CD4-positive, alpha-beta memory T cell (primary cell): ENCODE measurements at regions not wholly inside any gene's neighbourhood (a gene's known extent, or its start where the extent isn't known, plus 50 kb on each side); places are given as distances from the start of the nearest gene placed in this dataset.
"Not testable (repeated sequence)": the region's sequence is repeated elsewhere in the genome, so short reads cannot be mapped to it uniquely, and the experiment has no call there.

Experiments
- CTCF ChIA-PET: fragments of 350-600 bp; sonication (Branson Sonifier 250); formaldehyde crosslinking; loops from one replicate; lab custom pipeline; 2021; ENCODE audit warnings: inconsistent platforms; ENCODE audit not compliant: partially characterized antibody; lab: Charles Lee
- POLR2A ChIA-PET: fragments of 350-600 bp; sonication (Branson Sonifier 250); formaldehyde crosslinking; loops from one replicate; lab custom pipeline; 2021; ENCODE audit not compliant: partially characterized antibody; lab: Charles Lee
- DNase-seq, 5 donors: peaks; one replicate each; pipeline versions ENCODE4 v3.0.0 to v3.0.0-alpha.2; 2020 to 2022; ENCODE audit warnings: mixed read lengths in 1 of 5
- H3K27ac ChIP-seq: one replicate; pipeline ENCODE4 v1.7.0; 2013; ENCODE audit warnings: low read depth, low read length
- H3K27me3 ChIP-seq: 2 replicates; pipeline ENCODE4 v1.7.0; 2013; ENCODE audit warnings: mild to moderate bottlenecking, low read length, moderate library complexity; ENCODE audit not compliant: insufficient read depth
- H3K36me3 ChIP-seq: 2 replicates; pipeline ENCODE4 v1.7.0; 2013; ENCODE audit warnings: mild to moderate bottlenecking, low read length, moderate library complexity; ENCODE audit not compliant: insufficient read depth
- H3K4me1 ChIP-seq: 2 replicates; pipeline ENCODE4 v1.7.0; 2013; ENCODE audit warnings: mild to moderate bottlenecking, low read length, moderate library complexity; ENCODE audit not compliant: insufficient read depth
- H3K4me3 ChIP-seq, 2 donors: one replicate each; pipeline ENCODE4 v1.7.0; 2013; ENCODE audit warnings: low read length in 2 of 2, mild to moderate bottlenecking in 1 of 2
- H3K9me3 ChIP-seq, 2 donors: one replicate each; pipeline ENCODE4 v1.7.0; 2013; ENCODE audit warnings: low read length in 2 of 2, control low read depth in 1 of 2; ENCODE audit not compliant: control insufficient read depth in 1 of 2
- H3K27ac Mint-ChIP-seq, 7 donors: one replicate each; pipeline ENCODE4 v1.8.0; 2020 to 2021; ENCODE audit warnings: mixed read lengths in 7 of 7, mild to moderate bottlenecking in 6 of 7, inconsistent platforms in 3 of 7, moderate library complexity in 3 of 7
- H3K27me3 Mint-ChIP-seq, 2 donors: one replicate each; pipeline ENCODE4 v1.8.0; 2020 to 2021; ENCODE audit warnings: mixed read lengths in 2 of 2
- H3K36me3 Mint-ChIP-seq, 2 donors: one replicate each; pipeline ENCODE4 v1.8.0; 2020 to 2021; ENCODE audit warnings: mixed read lengths in 2 of 2, inconsistent platforms in 1 of 2, mild to moderate bottlenecking in 1 of 2
- H3K4me1 Mint-ChIP-seq, 4 donors: one replicate each; pipeline ENCODE4 v1.8.0; 2020 to 2021; ENCODE audit warnings: mixed read lengths in 4 of 4, mild to moderate bottlenecking in 1 of 4
- H3K4me3 Mint-ChIP-seq, 8 donors: one replicate each; pipeline ENCODE4 v1.8.0; 2020 to 2021; ENCODE audit warnings: mixed read lengths in 8 of 8, mild to moderate bottlenecking in 7 of 8, moderate library complexity in 6 of 8, inconsistent platforms in 3 of 8
- H3K9me3 Mint-ChIP-seq, 8 donors: one replicate each; pipeline ENCODE4 v1.8.0; 2020 to 2021; ENCODE audit warnings: mixed read lengths in 8 of 8, mild to moderate bottlenecking in 5 of 8, inconsistent platforms in 3 of 8, moderate library complexity in 1 of 8
- intact Hi-C: fragments of 100-400 bp; cut with micrococcal nuclease; formaldehyde crosslinking; loops from one replicate; pipeline ENCODE4 v1.15.1; 2023

- Histone ChIP-seq H3K27me3 (no peaks in the 10 kb centered on the region), H3K27ac (no peak overlapping the region), H3K4me3 (no peak overlapping the region), H3K36me3 (no peaks in the 10 kb centered on the region), H3K4me1 (no peaks in the 10 kb centered on the region), H3K9me3 (no peaks in the 10 kb centered on the region)
- Mint-ChIP-seq H3K4me3 (no peak overlapping the region), H3K9me3 (peaks cover 0 to 5% (median 0%) of the 10 kb centered on the region in 8 donors), H3K27ac (no peak overlapping the region), H3K4me1 (no peaks in the 10 kb centered on the region), H3K36me3 (peaks cover 0 to 7% of the 10 kb centered on the region in 2 donors), H3K27me3 (no peaks in the 10 kb centered on the region)
- POLR2A ChIA-PET: no interaction called here
- no peak for DNase-seq
- CTCF ChIA-PET: no interaction called here
- intact Hi-C loops: no loop called here
Observed at GRCh38 chr2:18950361-18950851, 361.0 kb upstream of the NT5C1B start.

- POLR2A ChIA-PET: no interaction called here
- H3K36me3 Mint-ChIP-seq: peaks cover 0 to 7% of the 10 kb centered on the region in 2 donors
- H3K27me3 Mint-ChIP-seq: no peaks in the 10 kb centered on the region
Observed at GRCh38 chr2:18949871-18950270, 360.5 kb upstream of the NT5C1B start.

GRCh38 chr2:18940184-18940583 lies 350.8 kb upstream of the NT5C1B start:
- intact Hi-C loops: no loop called here
- Mint-ChIP-seq H3K36me3 (peaks cover 0 to 5% of the 10 kb centered on the region in 2 donors), H3K9me3 (peaks cover 0 to 1% (median 0%) of the 10 kb centered on the region in 8 donors), H3K4me1 (no peaks in the 10 kb centered on the region), H3K27me3 (no peaks in the 10 kb centered on the region), H3K4me3 (no peak overlapping the region), H3K27ac (no peak overlapping the region)
- Histone ChIP-seq H3K27ac (no peak overlapping the region), H3K4me1 (no peaks in the 10 kb centered on the region), H3K9me3 (no peaks in the 10 kb centered on the region), H3K4me3 (no peak overlapping the region), H3K36me3 (no peaks in the 10 kb centered on the region), H3K27me3 (no peaks in the 10 kb centered on the region)
- ChIA-PET CTCF (no interaction called here), POLR2A (no interaction called here)
- no peak for DNase-seq

More at GRCh38 chr2:18949871-18950270, 360.5 kb upstream of the NT5C1B start:
- Mint-ChIP-seq H3K4me1 (no peaks in the 10 kb centered on the region), H3K9me3 (peaks cover 0 to 5% (median 0%) of the 10 kb centered on the region in 8 donors), H3K27ac (no peak overlapping the region), H3K4me3 (no peak overlapping the region)
- Histone ChIP-seq H3K4me1 (no peaks in the 10 kb centered on the region), H3K4me3 (no peak overlapping the region), H3K27me3 (no peaks in the 10 kb centered on the region), H3K9me3 (no peaks in the 10 kb centered on the region), H3K27ac (no peak overlapping the region), H3K36me3 (no peaks in the 10 kb centered on the region)
- CTCF ChIA-PET: no interaction called here
- intact Hi-C loops: no loop called here
- DNase-seq: no peak

- H3K9me3 ChIP-seq, H3K27ac Mint-ChIP-seq, POLR2A ChIA-PET, H3K27me3 ChIP-seq, H3K36me3 ChIP-seq, H3K4me1 ChIP-seq, DNase-seq, H3K4me3 Mint-ChIP-seq, CTCF ChIA-PET, H3K27me3 Mint-ChIP-seq, H3K36me3 Mint-ChIP-seq, intact Hi-C loops, H3K4me3 ChIP-seq, H3K27ac ChIP-seq, H3K4me1 Mint-ChIP-seq, H3K9me3 Mint-ChIP-seq: not testable (repeated sequence)
Observed at GRCh38 chr2:18939740-18940139, 350.4 kb upstream of the NT5C1B start.

- ChIA-PET POLR2A (no interaction called here), CTCF (no interaction called here)
- no peak overlapping the region for H3K27ac ChIP-seq
- Mint-ChIP-seq H3K9me3 (peaks cover 0 to 2% (median 0%) of the 10 kb centered on the region in 8 donors), H3K4me1 (no peaks in the 10 kb centered on the region), H3K4me3 (no peak overlapping the region), H3K36me3 (peaks cover 0 to 8% of the 10 kb centered on the region in 2 donors), H3K27ac (no peak overlapping the region), H3K27me3 (no peaks in the 10 kb centered on the region)
- no peaks in the 10 kb centered on the region for H3K27me3 ChIP-seq
- H3K4me1 ChIP-seq: no peaks in the 10 kb centered on the region
- no peaks in the 10 kb centered on the region for H3K36me3 ChIP-seq
- H3K4me3 ChIP-seq: no peak overlapping the region
- H3K9me3 ChIP-seq: no peaks in the 10 kb centered on the region
- no peak for DNase-seq
- intact Hi-C loops: no loop called here
Observed at GRCh38 chr2:18934886-18935285, 345.5 kb upstream of the NT5C1B start.

GRCh38 chr2:18932853-18933252 lies 343.5 kb upstream of the NT5C1B start:
- peaks cover 0 to 7% of the 10 kb centered on the region in 2 donors for H3K36me3 Mint-ChIP-seq
- no peak for DNase-seq
- ChIA-PET CTCF (no interaction called here), POLR2A (no interaction called here)
- no peaks in the 10 kb centered on the region for H3K4me1 Mint-ChIP-seq
- Histone ChIP-seq H3K27me3 (no peaks in the 10 kb centered on the region), H3K36me3 (no peaks in the 10 kb centered on the region), H3K27ac (no peak overlapping the region), H3K4me1 (no peaks in the 10 kb centered on the region), H3K9me3 (no peaks in the 10 kb centered on the region), H3K4me3 (no peak overlapping the region)
- H3K4me3 Mint-ChIP-seq: no peak overlapping the region
- H3K27me3 Mint-ChIP-seq: no peaks in the 10 kb centered on the region
- no peak overlapping the region for H3K27ac Mint-ChIP-seq
- H3K9me3 Mint-ChIP-seq: peaks cover 0 to 2% (median 0%) of the 10 kb centered on the region in 8 donors
- intact Hi-C loops: no loop called here

GRCh38 chr2:18930971-18931370 lies 341.6 kb upstream of the NT5C1B start:
- no peaks in the 10 kb centered on the region for H3K27me3 Mint-ChIP-seq
- H3K4me3 Mint-ChIP-seq: no peak overlapping the region
- DNase-seq: no peak
- intact Hi-C loops: no loop called here
- H3K27ac ChIP-seq: no peak overlapping the region
- no peaks in the 10 kb centered on the region for H3K9me3 ChIP-seq
- H3K4me1 ChIP-seq: no peaks in the 10 kb centered on the region
- CTCF ChIA-PET: no interaction called here
- no peak overlapping the region for H3K4me3 ChIP-seq
- H3K4me1 Mint-ChIP-seq: no peaks in the 10 kb centered on the region
- peaks cover 0 to 9% (median 4%) of the 10 kb centered on the region in 8 donors for H3K9me3 Mint-ChIP-seq
- no peaks in the 10 kb centered on the region for H3K27me3 ChIP-seq
- H3K36me3 ChIP-seq: no peaks in the 10 kb centered on the region
- peaks cover 2 to 13% of the 10 kb centered on the region in 2 donors for H3K36me3 Mint-ChIP-seq
- no peak overlapping the region for H3K27ac Mint-ChIP-seq
- POLR2A ChIA-PET: no interaction called here
